HUDEP-2 (cell line): ENCODE measurements at regions not wholly inside any gene's neighbourhood (a gene's known extent, or its start where the extent isn't known, plus 50 kb on each side); places are given as distances from the start of the nearest gene placed in this dataset.

Experiments
- DNase-seq, 76 experiments: peaks; one replicate each; lab custom pipeline; 2025; ENCODE audit not compliant: unreplicated experiment in 76 of 76; lab: John Stamatoyannopoulos, UW

DNA sequence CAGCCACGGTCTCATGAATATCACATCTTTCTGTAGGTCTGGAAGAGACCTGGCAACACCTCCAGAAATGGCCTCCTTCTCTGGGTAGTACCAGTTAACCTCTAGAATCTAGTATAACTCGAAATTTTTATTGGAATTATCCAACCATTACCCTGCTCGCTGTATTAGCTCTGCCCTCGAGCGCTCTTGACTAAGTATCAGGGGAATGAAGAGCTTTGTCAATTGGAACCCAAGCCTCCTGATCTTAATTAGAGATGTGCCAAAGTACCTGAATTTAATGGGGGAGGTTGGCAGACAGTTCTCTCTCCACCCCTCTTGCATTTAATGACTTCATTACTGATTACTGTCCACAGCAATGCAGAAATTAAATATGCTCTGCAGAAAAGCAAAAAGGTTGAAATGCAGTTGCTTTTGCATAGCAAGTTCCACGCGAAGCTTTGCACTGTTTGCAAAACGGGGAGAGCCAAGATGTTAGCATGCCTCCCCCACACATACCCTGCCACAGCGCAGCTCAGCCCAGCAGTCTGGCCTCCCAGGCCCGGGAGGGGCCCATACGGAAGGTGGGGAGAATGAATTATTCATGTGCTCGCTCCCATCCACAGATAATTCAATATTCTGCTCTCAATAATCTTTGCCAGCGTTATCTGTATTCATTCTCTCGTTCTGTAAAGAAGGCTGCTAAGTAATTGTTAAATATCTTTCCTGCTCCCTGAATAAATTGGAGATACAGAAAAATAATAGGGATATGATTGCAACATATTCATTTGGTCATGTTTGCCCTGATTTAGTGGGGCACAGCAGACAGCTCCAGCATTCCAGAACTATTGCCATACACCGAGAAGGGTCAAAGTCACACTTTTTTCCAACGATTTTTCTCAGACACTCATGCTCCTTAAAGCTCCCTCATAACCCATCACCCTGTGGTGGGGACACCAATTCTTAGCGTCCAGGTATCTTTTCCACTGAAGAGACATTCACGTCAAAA, 305.8 kb downstream of the CDH26 start:
- DNase-seq = no peak

GRCh38 chr20:60266177-60266823, 308.1 kb downstream of the CDH26 start:
- no peak for DNase-seq

DNA sequence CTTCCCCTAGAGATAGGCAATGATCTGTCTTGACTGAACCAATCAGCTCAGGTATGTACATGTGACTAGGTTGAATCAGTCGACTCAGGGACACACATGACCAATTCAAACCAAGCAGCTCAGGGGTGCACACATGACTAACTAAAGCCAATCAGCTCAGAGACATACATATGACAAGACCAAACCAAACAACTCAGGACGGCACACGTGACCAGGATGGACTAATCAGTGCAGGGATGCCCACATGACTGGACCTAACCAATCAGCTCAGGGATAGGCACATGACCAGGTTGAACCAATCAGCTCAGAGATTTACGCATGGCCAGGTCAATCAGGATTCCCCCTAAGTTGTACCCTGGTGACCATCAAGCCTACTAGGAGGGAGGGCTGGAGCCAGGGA, 310.3 kb downstream of the CDH26 start:
- no peak for DNase-seq

- DNase-seq = no peak
Measured at GRCh38 chr20:60269573-60270162, 311.4 kb downstream of the CDH26 start.

GRCh38 chr20:60270341-60270740, 312.1 kb downstream of the CDH26 start:
- DNase-seq = no peak

DNA sequence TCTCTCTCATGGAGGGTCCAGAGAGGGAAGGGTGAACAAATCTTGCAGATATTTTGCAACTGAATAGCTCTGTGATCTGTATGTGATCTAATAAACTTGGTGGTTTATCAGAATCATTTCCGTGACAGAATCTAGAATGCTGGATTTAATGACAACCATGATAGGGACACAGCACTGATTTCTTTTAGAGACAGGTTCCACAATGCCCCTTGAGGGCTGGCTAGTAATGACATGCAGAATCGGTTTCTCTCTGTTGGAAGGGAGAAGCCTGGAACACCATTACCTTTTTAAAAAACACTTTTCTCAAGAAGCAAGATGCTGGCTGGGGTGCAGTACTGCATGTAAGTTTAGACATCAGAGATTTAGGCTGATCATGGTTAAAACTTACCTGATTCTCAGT, 313.4 kb downstream of the CDH26 start:
- DNase-seq = peak in 1 of 76 experiments; percentile 1

- no peak for DNase-seq
Measured at GRCh38 chr20:60272790-60273189, 314.6 kb downstream of the CDH26 start.

GRCh38 chr20:60274717-60275116, 316.5 kb downstream of the CDH26 start:
- no peak for DNase-seq

- DNase-seq = no peak
Measured at GRCh38 chr20:60281295-60281694, 323.1 kb downstream of the CDH26 start.

- DNase-seq = no peak
Measured at GRCh38 chr20:60283281-60283680, 325.1 kb downstream of the CDH26 start.

GRCh38 chr20:60286764-60287163, 328.5 kb downstream of the CDH26 start:
- DNase-seq = no peak

- DNase-seq = no peak
Measured at GRCh38 chr20:60288945-60289344, 330.7 kb downstream of the CDH26 start.

GRCh38 chr20:60292001-60292520, 333.8 kb downstream of the CDH26 start:
- DNase-seq = no peak

DNA sequence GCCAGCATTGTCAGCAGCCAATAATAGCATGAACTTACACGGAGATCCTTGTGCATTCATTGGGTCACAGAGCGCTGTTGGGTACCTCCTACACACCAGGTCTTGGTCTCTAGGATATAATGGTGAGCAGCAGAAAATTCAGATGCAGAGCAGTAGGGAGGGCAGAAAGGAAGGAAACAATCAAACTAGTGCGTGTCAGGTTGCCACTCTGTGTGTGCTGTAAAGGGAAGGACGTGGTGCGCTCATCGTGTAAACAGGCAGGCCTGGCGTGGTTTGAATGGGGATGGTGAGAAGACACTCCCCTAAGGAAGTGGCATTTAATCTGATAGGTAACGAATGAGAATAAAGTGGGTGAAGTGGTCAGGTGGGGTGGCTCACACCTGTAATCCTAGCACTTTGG, 336.4 kb downstream of the CDH26 start:
- DNase-seq = no peak

DNA sequence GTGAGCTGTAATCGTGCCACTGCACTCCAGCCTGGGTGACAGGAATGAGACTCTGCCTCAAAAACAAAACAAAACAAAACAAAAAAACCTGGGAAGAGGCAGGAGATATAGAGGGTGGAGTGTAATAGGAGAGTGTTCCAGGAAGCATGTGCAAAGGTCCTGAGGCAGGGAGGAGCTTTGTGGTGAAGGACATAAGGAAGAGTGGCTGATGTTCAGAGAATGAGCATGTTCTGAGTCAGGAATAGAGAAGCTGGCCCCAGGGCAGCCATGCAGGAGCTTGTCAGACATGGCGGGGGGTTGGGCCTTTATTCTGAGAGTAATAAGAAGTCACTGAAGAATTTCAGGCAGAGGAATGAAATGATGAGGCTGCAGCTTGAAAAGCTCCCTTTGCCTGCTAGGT, 337.0 kb downstream of the CDH26 start:
- DNase-seq = no peak

GRCh38 chr20:60297649-60298048, 339.4 kb downstream of the CDH26 start:
- no peak for DNase-seq

- no peak for DNase-seq
Measured at GRCh38 chr20:60298647-60299046, 340.4 kb downstream of the CDH26 start.

DNA sequence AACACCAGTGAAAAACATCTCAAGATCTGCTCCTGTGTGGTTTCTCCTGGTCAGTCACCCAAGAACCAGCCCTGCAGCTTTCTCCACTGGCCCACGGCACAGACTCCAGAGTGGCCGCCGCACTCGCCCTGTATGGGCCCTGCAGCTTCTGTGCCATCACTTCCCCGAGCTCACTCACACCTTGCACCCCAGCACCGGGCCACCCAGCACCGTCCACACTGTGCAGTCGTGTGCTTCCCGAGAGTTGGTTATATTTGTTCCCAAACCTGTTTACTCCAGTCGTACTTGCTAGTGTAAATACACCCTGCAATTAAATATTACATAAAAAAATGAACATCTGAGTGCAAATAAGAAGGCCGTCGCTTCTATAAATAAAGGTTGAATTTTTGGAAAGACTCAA, 341.7 kb downstream of the CDH26 start:
- no peak for DNase-seq

GRCh38 chr20:60300374-60300773, 342.2 kb downstream of the CDH26 start:
- no peak for DNase-seq

DNA sequence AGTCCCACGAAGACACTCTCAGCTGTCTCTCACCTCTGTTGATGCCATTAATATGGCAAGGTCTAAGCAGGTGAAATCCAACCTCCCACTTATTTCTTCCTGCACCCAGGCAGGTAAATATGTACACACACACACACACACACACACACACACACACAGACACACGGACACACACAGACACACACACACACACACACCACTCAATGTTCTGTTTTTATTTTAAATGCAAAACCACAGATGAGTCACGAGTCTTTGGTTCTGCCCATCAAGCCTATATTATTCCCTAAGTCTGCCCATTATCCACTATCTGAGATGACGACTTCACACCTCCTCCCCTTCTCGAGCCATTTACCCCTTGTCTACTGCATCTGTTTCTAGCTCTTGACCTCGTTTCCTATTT, 344.7 kb downstream of the CDH26 start:
- no peak for DNase-seq

- no peak for DNase-seq
Measured at GRCh38 chr20:60304026-60304590, 345.9 kb downstream of the CDH26 start.
